ENCODE measurements at regions not wholly inside any gene's neighbourhood (a gene's known extent, or its start where the extent isn't known, plus 50 kb on each side); places are given as distances from the start of the nearest gene placed in this dataset.

DNA sequence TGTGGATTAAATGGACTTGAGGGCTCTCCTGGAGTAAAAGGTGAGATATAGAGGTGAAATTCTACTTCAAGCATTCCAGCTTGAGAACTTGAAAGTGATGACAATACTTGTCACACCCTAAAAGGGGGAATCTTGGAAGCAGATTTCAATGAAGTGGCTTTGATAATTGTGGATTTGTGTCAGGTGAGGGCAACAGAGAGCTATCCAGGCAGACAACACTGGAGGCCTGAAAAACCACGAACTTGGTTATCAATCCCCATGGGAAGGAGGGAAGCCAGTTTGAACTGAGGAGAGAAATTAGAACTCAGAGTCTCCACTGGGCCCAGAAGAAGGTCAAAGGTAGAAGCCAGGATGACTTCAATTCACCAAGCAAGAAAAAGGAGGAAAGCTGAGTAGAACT, 263.9 kb downstream of the FIGN start:
- intact Hi-C loops (cut with micrococcal nuclease): no loop called here
- TF ChIP-seq, protein P1, sequence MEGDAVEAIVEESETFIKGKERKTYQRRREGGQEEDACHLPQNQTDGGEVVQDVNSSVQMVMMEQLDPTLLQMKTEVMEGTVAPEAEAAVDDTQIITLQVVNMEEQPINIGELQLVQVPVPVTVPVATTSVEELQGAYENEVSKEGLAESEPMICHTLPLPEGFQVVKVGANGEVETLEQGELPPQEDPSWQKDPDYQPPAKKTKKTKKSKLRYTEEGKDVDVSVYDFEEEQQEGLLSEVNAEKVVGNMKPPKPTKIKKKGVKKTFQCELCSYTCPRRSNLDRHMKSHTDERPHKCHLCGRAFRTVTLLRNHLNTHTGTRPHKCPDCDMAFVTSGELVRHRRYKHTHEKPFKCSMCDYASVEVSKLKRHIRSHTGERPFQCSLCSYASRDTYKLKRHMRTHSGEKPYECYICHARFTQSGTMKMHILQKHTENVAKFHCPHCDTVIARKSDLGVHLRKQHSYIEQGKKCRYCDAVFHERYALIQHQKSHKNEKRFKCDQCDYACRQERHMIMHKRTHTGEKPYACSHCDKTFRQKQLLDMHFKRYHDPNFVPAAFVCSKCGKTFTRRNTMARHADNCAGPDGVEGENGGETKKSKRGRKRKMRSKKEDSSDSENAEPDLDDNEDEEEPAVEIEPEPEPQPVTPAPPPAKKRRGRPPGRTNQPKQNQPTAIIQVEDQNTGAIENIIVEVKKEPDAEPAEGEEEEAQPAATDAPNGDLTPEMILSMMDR (IDR thresholded peaks at IDR 0.05): no peak
- Mint-ChIP-seq H3K4me1 (no peaks in the 10 kb centered on the region), H3K27ac (no peak overlapping the region), H3K9me3 (no peaks in the 10 kb centered on the region), H3K27me3 (no peaks in the 10 kb centered on the region), H3K36me3 (ENCODE audit: low read depth) (no peaks in the 10 kb centered on the region), H3K4me3 (no peak overlapping the region)
- ATAC-seq (ENCODE audit: low read depth) (no peak), DNase-seq (no peak)
- CTCF ChIA-PET: no interaction called here
- POLR2A ChIA-PET: no interaction called here

GRCh38 chr2:163469561-163469962, 266.2 kb downstream of the FIGN start:
- DNase-seq (no peak), ATAC-seq (ENCODE audit: low read depth) (no peak)
- POLR2A ChIA-PET: no interaction called here
- Mint-ChIP-seq H3K4me1 (no peaks in the 10 kb centered on the region), H3K27me3 (peaks cover 3% of the 10 kb centered on the region), H3K9me3 (no peaks in the 10 kb centered on the region), H3K27ac (no peak overlapping the region), H3K4me3 (no peak overlapping the region), H3K36me3 (ENCODE audit: low read depth) (no peaks in the 10 kb centered on the region)
- CTCF ChIA-PET: no interaction called here
- intact Hi-C loops (cut with micrococcal nuclease): no loop called here
- TF ChIP-seq, protein P1 (IDR thresholded peaks at IDR 0.05): no peak

DNA sequence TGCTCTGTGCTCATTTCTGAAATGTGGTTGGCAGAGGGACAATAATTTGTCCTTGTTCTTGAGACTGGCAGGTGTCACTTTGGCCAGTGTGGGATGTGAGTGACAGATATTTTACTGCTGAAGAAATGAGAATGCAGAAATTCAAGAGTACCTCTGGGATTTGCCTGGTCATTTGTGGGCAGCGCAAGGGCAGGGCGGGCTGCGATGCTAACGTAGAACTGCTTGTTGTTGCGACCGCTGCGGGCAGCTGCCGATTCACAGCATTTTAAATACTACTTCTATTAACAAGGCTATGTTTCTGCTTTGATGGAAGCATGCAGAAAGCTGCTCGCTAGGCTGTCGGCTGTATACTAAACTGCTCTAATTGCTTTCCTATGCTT, 268.6 kb downstream of the FIGN start:
- Mint-ChIP-seq H3K4me1 (peaks cover 2% of the 10 kb centered on the region), H3K27ac (no peak overlapping the region), H3K36me3 (ENCODE audit: low read depth) (no peaks in the 10 kb centered on the region), H3K27me3 (peaks cover 3% of the 10 kb centered on the region), H3K4me3 (no peak overlapping the region), H3K9me3 (no peaks in the 10 kb centered on the region)
- ATAC-seq (ENCODE audit: low read depth): no peak
- intact Hi-C loops (cut with micrococcal nuclease): no loop called here
- ChIA-PET POLR2A (no interaction called here), CTCF (no interaction called here)
- no peak for DNase-seq
- TF ChIP-seq, protein P1 (IDR thresholded peaks at IDR 0.05): no peak

DNA sequence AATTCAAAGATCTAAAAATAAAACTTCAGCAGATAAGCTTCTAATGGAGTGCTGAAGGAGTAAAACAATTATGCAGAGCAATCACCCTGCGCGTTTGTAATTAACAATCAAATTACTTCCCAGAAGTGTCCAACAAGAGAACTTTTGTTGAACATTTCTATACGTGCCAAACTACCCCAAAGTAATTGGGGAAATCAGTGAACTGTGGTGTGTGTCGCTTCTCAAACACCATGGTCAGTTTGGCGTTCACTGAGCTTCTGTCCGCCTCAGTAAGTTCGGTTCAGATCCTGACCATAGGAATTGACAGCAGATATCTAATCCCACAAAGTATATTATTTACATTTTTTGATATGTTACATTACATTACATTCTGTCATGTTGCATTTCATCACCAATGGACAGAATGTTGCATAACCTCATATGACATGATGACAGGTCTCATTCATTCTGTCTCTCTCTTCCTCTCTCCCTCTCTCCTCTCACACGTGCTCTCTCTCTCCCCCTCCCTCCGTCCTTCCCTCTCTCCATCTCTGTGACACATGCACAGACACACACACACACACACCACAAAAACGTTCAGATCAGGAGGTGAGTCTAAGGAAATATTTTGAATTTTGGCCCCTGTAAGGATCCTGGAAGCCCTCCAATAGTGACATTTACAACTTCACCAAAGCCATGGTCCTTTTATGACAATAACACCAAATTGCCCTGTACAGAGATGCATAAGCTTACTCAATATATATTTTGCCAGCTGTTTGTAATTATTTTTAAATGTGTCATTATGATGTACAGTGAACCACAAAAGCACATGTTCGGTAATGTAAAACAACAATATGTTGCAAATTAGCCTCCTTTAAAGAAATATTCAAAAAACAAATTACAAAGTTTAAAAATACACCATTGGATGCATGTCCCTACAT, 269.2 kb downstream of the FIGN start:
- H3K9me3 Mint-ChIP-seq: no peaks in the 10 kb centered on the region
- CTCF ChIA-PET: no interaction called here
- peaks cover 3% of the 10 kb centered on the region for H3K27me3 Mint-ChIP-seq
- DNase-seq (no peak), ATAC-seq (ENCODE audit: low read depth) (no peak)
- no peak overlapping the region for H3K27ac Mint-ChIP-seq
- H3K4me3 Mint-ChIP-seq: no peak overlapping the region
- intact Hi-C loops (cut with micrococcal nuclease): no loop called here
- H3K4me1 Mint-ChIP-seq: peaks cover 2% of the 10 kb centered on the region
- POLR2A ChIA-PET: no interaction called here
- TF ChIP-seq, protein P1 (IDR thresholded peaks at IDR 0.05): no peak
- no peaks in the 10 kb centered on the region for H3K36me3 Mint-ChIP-seq (ENCODE audit: low read depth)

GRCh38 chr2:163465440-163465839, 270.4 kb downstream of the FIGN start:
- Mint-ChIP-seq H3K9me3 (no peaks in the 10 kb centered on the region), H3K36me3 (ENCODE audit: low read depth) (no peaks in the 10 kb centered on the region), H3K27me3 (peaks cover 3% of the 10 kb centered on the region), H3K4me3 (no peak overlapping the region), H3K27ac (no peak overlapping the region), H3K4me1 (peaks cover 2% of the 10 kb centered on the region)
- DNase-seq (no peak), ATAC-seq (ENCODE audit: low read depth) (no peak)
- TF ChIP-seq, protein P1 (IDR thresholded peaks at IDR 0.05): no peak
- ChIA-PET CTCF (interaction anchor here (0.7 kb wide), 1 partner anchor 89 kb away, joined by 3 read pairs; no protein-coding TSS in a partner anchor), POLR2A (no interaction called here)
- intact Hi-C loops (cut with micrococcal nuclease): no loop called here

All from activated B cell treated with CpG ODN at 0.5 μM for 24 hours (primary cell).